SU-DHL-6 (cell line): ENCODE measurements at regions not wholly inside any gene's neighbourhood (a gene's known extent, or its start where the extent isn't known, plus 50 kb on each side); places are given as distances from the start of the nearest gene placed in this dataset.
"Not testable (repeated sequence)": the region's sequence is repeated elsewhere in the genome, so short reads cannot be mapped to it uniquely, and the experiment has no call there.

Source experiments
- H2AFZ ChIP-seq: fragments of 200-600 bp; sonication (generic); 2 replicates; pipeline ENCODE4 v1.6.1; 2014; ENCODE audit warnings: low read depth, mild to moderate bottlenecking, moderate library complexity, mixed read lengths, antibody characterized with exemption, low read length; ENCODE audit not compliant: severe bottlenecking
- H3F3A ChIP-seq: fragments of 200-600 bp; shearing (Covaris generic); 2 replicates; pipeline ENCODE4 v1.6.0; 2016; ENCODE audit warnings: antibody characterized with exemption, mild to moderate bottlenecking; ENCODE audit not compliant: insufficient read depth
- H3K27ac ChIP-seq: fragments of 200-600 bp; sonication (generic); 2 replicates; pipeline ENCODE4 v1.5.1; 2016; ENCODE audit warnings: low read depth, mild to moderate bottlenecking, low read length, moderate library complexity, mixed read lengths
- H3K27me3 ChIP-seq: fragments of 200-600 bp; sonication (generic), shearing (Covaris generic); 2 replicates; pipeline ENCODE4 v1.6.0; 2014; ENCODE audit warnings: mild to moderate bottlenecking, low read length
- H3K36me3 ChIP-seq: fragments of 200-600 bp; sonication (generic); 2 replicates; pipeline ENCODE4 v1.6.1; 2014; ENCODE audit warnings: mild to moderate bottlenecking, low read length, mixed read lengths
- H3K4me2 ChIP-seq: fragments of 300-600, 200-600 bp; shearing (Covaris generic), sonication (generic); 2 replicates; pipeline ENCODE4 v1.6.0; 2014; ENCODE audit warnings: low read length, low read depth, mild to moderate bottlenecking; ENCODE audit not compliant: poor library complexity, severe bottlenecking
- H3K4me3 ChIP-seq: fragments of 200-600 bp; sonication (generic); 2 replicates; pipeline ENCODE4 v1.5.1; 2014; ENCODE audit warnings: antibody characterized with exemption, low read length, mild to moderate bottlenecking, mixed read lengths; ENCODE audit not compliant: insufficient read depth, poor library complexity, severe bottlenecking
- H3K79me2 ChIP-seq: fragments of 200-600 bp; sonication (generic); 2 replicates; pipeline ENCODE4 v1.6.1; 2014; ENCODE audit warnings: mild to moderate bottlenecking, low read length, moderate library complexity; ENCODE audit not compliant: insufficient read depth
- H3K9ac ChIP-seq: fragments of 200-600 bp; sonication (generic); 2 replicates; pipeline ENCODE4 v1.7.0; 2014; ENCODE audit warnings: mild to moderate bottlenecking, low read length
- H3K9me2 ChIP-seq: fragments of 200-600 bp; sonication (generic); replicated peaks from 2 replicates; pipeline ENCODE4 v1.6.1; 2014; ENCODE audit warnings: low read length; ENCODE audit not compliant: insufficient read depth
- H3K9me3 ChIP-seq: fragments of 200-600 bp; sonication (generic); 2 replicates; pipeline ENCODE4 v1.6.1; 2014; ENCODE audit warnings: low read length, mixed read lengths; ENCODE audit not compliant: insufficient read depth
- H4K20me1 ChIP-seq: fragments of 200-600 bp; sonication (generic); 2 replicates; pipeline ENCODE4 v1.6.1; 2014; ENCODE audit warnings: low read depth, mild to moderate bottlenecking, antibody characterized with exemption, low read length, moderate library complexity, mixed read lengths
- EZH2phosphoT487 ChIP-seq: fragments of 200-600 bp; sonication (generic), shearing (Covaris generic); conservative IDR thresholded peaks from 2 replicates; pipeline ENCODE4 v1.6.1; 2018; ENCODE audit warnings: mild to moderate bottlenecking, antibody characterized with exemption, low read length, moderate library complexity, mixed read lengths
- TF ChIP-seq, protein P1 (sequence below): fragments of 200-600 bp; sonication (generic); IDR thresholded peaks from one replicate; pipeline ENCODE4 v1.5.1; 2017; ENCODE audit warnings: antibody characterized with exemption, mild to moderate bottlenecking, low read length, moderate library complexity; ENCODE audit not compliant: insufficient read depth, poor library complexity, severe bottlenecking

DNA sequence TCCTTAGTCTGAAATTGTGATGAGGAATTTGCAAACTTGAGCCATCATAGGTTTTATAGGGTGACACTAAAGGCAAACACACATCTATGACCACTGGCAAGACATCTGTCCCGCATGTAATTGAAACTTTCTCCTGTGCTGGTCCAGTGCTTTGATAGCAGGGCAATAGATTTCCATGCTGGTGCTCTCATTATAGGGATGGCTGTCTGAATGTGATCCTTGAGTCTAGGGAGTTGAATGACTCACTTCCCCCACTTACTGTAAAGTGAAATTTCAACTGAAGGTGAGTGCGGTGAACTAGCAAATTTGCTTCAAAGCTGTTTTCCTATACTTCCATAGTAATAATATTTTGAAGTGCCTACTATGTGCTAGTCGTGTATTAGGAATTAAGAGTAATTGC lies 1630.0 kb downstream of the STIM2 start:
- no peaks in the 10 kb centered on the region for H3K36me3 ChIP-seq
- no peaks in the 10 kb centered on the region for H3K79me2 ChIP-seq
- TF ChIP-seq EZH2phosphoT487, result no peak
- TF ChIP-seq, protein P1, sequence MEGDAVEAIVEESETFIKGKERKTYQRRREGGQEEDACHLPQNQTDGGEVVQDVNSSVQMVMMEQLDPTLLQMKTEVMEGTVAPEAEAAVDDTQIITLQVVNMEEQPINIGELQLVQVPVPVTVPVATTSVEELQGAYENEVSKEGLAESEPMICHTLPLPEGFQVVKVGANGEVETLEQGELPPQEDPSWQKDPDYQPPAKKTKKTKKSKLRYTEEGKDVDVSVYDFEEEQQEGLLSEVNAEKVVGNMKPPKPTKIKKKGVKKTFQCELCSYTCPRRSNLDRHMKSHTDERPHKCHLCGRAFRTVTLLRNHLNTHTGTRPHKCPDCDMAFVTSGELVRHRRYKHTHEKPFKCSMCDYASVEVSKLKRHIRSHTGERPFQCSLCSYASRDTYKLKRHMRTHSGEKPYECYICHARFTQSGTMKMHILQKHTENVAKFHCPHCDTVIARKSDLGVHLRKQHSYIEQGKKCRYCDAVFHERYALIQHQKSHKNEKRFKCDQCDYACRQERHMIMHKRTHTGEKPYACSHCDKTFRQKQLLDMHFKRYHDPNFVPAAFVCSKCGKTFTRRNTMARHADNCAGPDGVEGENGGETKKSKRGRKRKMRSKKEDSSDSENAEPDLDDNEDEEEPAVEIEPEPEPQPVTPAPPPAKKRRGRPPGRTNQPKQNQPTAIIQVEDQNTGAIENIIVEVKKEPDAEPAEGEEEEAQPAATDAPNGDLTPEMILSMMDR, result no peak
- no peaks in the 10 kb centered on the region for H3K27me3 ChIP-seq
- H3K9ac ChIP-seq, result no peak overlapping the region
- H4K20me1 ChIP-seq, result no peaks in the 10 kb centered on the region
- no peak overlapping the region for H3K27ac ChIP-seq
- H3K9me3 ChIP-seq, result no peaks in the 10 kb centered on the region
- H3F3A ChIP-seq, result no peaks in the 10 kb centered on the region
- H3K9me2 ChIP-seq, result no peaks in the 10 kb centered on the region
- no peak overlapping the region for H3K4me2 ChIP-seq
- no peak overlapping the region for H2AFZ ChIP-seq
- H3K4me3 ChIP-seq, result no peak overlapping the region

DNA sequence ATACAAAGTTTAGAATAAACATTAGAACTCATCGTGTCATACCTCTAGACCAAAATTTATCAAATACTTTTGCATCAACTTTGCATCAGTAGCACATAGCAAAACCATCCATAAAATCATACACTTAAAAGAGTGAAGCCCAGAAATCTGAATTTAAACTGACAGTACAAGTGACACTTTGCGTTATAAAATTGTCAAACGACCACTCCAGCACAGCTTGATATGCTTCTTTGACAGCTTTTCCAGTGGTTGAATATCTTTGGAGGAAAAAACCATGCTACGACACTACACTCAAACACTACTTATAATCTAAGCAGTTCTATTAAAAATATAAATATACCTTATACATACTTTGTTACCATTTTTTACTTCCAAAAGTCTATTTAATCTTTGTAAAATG lies 1644.4 kb downstream of the STIM2 start:
- Histone ChIP-seq H2AFZ (no peak overlapping the region), H3K4me3 (no peak overlapping the region), H3K9me3 (no peaks in the 10 kb centered on the region), H3K9me2 (no peaks in the 10 kb centered on the region), H3K9ac (no peak overlapping the region), H3K27ac (no peak overlapping the region), H4K20me1 (no peaks in the 10 kb centered on the region), H3K36me3 (no peaks in the 10 kb centered on the region), H3K79me2 (no peaks in the 10 kb centered on the region), H3K4me2 (no peak overlapping the region), H3F3A (no peaks in the 10 kb centered on the region), H3K27me3 (no peaks in the 10 kb centered on the region)
- TF ChIP-seq EZH2phosphoT487, result no peak
- TF ChIP-seq, protein P1, result no peak

DNA sequence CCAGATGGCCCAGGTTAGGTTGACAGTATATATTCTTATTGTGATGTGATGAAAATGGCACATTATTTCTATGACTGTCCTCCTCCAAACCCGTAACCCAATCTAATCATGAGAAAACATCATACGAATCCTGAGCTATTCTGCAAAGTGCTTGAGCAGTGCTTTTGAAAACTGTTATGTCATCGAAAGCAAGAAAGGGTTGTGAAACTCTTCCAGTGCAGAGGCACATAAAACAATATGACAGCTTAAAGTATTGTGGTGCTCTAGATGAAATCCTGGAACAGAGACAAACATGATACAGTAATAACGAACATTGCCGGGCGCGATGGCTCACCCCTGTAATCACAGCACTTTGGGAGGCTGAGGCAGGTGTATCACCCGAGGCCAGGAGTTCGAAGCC lies 1648.0 kb downstream of the STIM2 start:
- Histone ChIP-seq H3K4me2 (no peak overlapping the region), H3K79me2 (no peaks in the 10 kb centered on the region), H3K4me3 (no peak overlapping the region), H3K9me3 (no peaks in the 10 kb centered on the region), H3F3A (no peaks in the 10 kb centered on the region), H3K9me2 (no peaks in the 10 kb centered on the region), H4K20me1 (no peaks in the 10 kb centered on the region), H3K27me3 (no peaks in the 10 kb centered on the region), H3K36me3 (no peaks in the 10 kb centered on the region), H2AFZ (no peak overlapping the region), H3K27ac (no peak overlapping the region), H3K9ac (no peak overlapping the region)
- TF ChIP-seq, protein P1, result no peak
- no peak for TF ChIP-seq EZH2phosphoT487

DNA sequence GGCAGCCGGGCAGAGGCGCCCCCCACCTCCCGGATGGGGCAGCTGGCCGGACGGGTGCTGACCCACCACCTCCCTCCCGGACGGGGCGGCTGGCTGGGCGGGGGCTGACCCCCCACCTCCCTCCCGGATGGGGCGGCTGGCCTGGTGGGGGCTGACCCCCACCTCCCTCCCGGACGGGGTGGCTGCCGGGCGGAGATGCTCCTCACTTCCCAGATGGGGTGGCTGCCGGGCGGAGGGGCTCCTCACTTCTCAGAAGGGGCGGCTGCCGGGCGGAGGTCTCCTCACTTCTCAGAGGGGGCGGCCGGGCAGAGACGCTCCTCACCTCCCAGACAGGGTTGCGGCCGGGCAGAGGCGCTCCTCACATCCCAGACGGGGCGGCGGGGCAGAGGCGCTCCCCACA lies 1654.1 kb downstream of the STIM2 start:
- H3F3A ChIP-seq, H3K79me2 ChIP-seq, H3K9me2 ChIP-seq, H3K9ac ChIP-seq, H3K27ac ChIP-seq, H3K27me3 ChIP-seq, H3K9me3 ChIP-seq, H3K4me2 ChIP-seq, H3K36me3 ChIP-seq, H2AFZ ChIP-seq, H4K20me1 ChIP-seq, H3K4me3 ChIP-seq: not testable (repeated sequence)
